HUDEP-2 (cell line): ENCODE measurements at regions not wholly inside any gene's neighbourhood (a gene's known extent, or its start where the extent isn't known, plus 50 kb on each side); places are given as distances from the start of the nearest gene placed in this dataset.

ENCODE experiments used
- DNase-seq, 76 experiments: peaks; one replicate each; lab custom pipeline; 2025; ENCODE audit not compliant: unreplicated experiment in 76 of 76; lab: John Stamatoyannopoulos, UW

GRCh38 chr2:128817171-128817570 is 498.5 kb upstream of the HS6ST1 start:
- no peak for DNase-seq

- no peak for DNase-seq
These were observed 499.1 kb upstream of the HS6ST1 start for GRCh38 chr2:128817813-128818212.

GRCh38 chr2:128818248-128818647 is 499.6 kb upstream of the HS6ST1 start:
- no peak for DNase-seq

GRCh38 chr2:128818704-128819491 is 500.2 kb upstream of the HS6ST1 start:
- DNase-seq = no peak

- no peak for DNase-seq
These were observed 501.8 kb upstream of the HS6ST1 start for GRCh38 chr2:128820452-128820851.

- no peak for DNase-seq
These were observed 502.3 kb upstream of the HS6ST1 start for GRCh38 chr2:128821010-128821409.

- DNase-seq = no peak
These were observed 514.4 kb upstream of the HS6ST1 start for GRCh38 chr2:128832946-128833663.

- no peak for DNase-seq
These were observed 515.0 kb upstream of the HS6ST1 start for GRCh38 chr2:128833664-128834027.

GRCh38 chr2:128834207-128834879 is 515.7 kb upstream of the HS6ST1 start:
- no peak for DNase-seq

- DNase-seq = no peak
These were observed 516.2 kb upstream of the HS6ST1 start for GRCh38 chr2:128834880-128835252.

GRCh38 chr2:128835342-128835855 is 516.7 kb upstream of the HS6ST1 start:
- DNase-seq = no peak

GRCh38 chr2:128835974-128836373 is 517.3 kb upstream of the HS6ST1 start:
- no peak for DNase-seq

GRCh38 chr2:128836559-128837100 is 518.0 kb upstream of the HS6ST1 start:
- DNase-seq = no peak

- no peak for DNase-seq
These were observed 519.6 kb upstream of the HS6ST1 start for GRCh38 chr2:128838244-128838643.

GRCh38 chr2:128841803-128842202 is 523.1 kb upstream of the HS6ST1 start:
- no peak for DNase-seq

- no peak for DNase-seq
These were observed 548.6 kb upstream of the HS6ST1 start for GRCh38 chr2:128867311-128867710.

GRCh38 chr2:128867936-128868636 is 549.4 kb upstream of the HS6ST1 start:
- DNase-seq = no peak

GRCh38 chr2:128868686-128869551 is 550.3 kb upstream of the HS6ST1 start:
- no peak for DNase-seq

- DNase-seq = no peak
These were observed 555.9 kb upstream of the HS6ST1 start for GRCh38 chr2:128874608-128875007.
